ENCODE measurements at regions not wholly inside any gene's neighbourhood (a gene's known extent, or its start where the extent isn't known, plus 50 kb on each side); places are given as distances from the start of the nearest gene placed in this dataset.

DNA sequence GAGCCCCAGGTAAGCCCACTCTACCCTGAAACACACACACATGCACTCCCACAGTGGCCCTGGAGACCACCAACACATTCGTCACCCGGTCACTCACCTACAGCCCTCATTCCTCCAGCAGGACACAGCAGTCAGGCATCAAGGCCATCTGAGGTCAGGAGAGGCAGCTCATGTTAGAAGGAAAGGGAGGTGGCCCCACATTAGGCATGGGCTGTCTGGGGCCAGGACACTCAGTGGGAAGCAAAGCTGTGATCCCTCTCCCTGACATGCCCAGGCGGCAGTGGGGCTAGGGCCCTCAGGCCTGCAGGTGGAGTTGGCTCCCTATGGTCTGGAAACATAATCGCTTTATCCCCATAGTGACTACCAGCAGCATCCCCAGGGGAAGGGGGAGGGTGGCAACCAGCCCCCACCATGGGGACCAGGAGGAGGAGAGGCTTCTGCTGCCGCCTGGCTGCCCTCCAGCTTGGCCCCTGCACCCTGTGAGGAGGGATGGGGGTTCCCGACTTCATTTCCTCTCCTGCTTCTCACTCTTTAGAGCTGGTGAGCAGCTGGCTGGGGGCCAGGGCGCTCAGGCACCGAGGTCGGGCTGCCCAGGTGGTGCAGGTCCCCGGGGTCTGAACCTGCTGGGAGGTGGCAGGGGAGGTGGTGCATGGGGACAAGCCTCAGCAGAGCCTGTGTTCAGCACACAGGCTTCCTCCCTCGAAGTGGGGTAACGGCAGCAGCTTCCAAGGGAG lies 76.6 kb upstream of the CST7 start:
- Histone ChIP-seq H3K36me3 (ENCODE audit: control insufficient read depth, insufficient read depth, low read length) (no peaks in the 10 kb centered on the region), H3K27me3 (ENCODE audit: control insufficient read depth, insufficient read depth, low read length) (no peaks in the 10 kb centered on the region), H3K4me1 (ENCODE audit: control insufficient read depth, insufficient read depth, low read length) (no peaks in the 10 kb centered on the region), H3K27ac (ENCODE audit: low read length) (no peak overlapping the region), H3K9me3 (ENCODE audit: control insufficient read depth, insufficient read depth, low read depth, low read length) (no peaks in the 10 kb centered on the region), H3K4me3 (ENCODE audit: low read depth in 2 of 2, low read length in 2 of 2) (no peak overlapping the region)
- in situ Hi-C loops (cut with HindIII; ENCODE audit: low pct_unique_long_range_greater_than_20kb, low sequenced_read_pairs) (no loop called here), intact Hi-C loops (cut with micrococcal nuclease; ENCODE audit: unreplicated experiment) (no loop called here)
- DNase-seq (ENCODE audit: low read depth, low spot score) (no peak), ATAC-seq (0 out of 2 replicates have a peak, but pooled peaks have one; percentile 30)
- ChIA-PET POLR2A (no interaction called here), CTCF (no interaction called here)
- TF ChIP-seq, protein P1, sequence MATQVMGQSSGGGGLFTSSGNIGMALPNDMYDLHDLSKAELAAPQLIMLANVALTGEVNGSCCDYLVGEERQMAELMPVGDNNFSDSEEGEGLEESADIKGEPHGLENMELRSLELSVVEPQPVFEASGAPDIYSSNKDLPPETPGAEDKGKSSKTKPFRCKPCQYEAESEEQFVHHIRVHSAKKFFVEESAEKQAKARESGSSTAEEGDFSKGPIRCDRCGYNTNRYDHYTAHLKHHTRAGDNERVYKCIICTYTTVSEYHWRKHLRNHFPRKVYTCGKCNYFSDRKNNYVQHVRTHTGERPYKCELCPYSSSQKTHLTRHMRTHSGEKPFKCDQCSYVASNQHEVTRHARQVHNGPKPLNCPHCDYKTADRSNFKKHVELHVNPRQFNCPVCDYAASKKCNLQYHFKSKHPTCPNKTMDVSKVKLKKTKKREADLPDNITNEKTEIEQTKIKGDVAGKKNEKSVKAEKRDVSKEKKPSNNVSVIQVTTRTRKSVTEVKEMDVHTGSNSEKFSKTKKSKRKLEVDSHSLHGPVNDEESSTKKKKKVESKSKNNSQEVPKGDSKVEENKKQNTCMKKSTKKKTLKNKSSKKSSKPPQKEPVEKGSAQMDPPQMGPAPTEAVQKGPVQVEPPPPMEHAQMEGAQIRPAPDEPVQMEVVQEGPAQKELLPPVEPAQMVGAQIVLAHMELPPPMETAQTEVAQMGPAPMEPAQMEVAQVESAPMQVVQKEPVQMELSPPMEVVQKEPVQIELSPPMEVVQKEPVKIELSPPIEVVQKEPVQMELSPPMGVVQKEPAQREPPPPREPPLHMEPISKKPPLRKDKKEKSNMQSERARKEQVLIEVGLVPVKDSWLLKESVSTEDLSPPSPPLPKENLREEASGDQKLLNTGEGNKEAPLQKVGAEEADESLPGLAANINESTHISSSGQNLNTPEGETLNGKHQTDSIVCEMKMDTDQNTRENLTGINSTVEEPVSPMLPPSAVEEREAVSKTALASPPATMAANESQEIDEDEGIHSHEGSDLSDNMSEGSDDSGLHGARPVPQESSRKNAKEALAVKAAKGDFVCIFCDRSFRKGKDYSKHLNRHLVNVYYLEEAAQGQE (IDR thresholded peaks at IDR 0.05; ENCODE audit: insufficient read depth in 1 of 2, low read depth in 2 of 2, low read length in 1 of 2): no peak
- TF ChIP-seq CTCF (IDR thresholded peaks at IDR 0.05) (no peak), TCF7L2 (IDR thresholded peaks at IDR 0.05; ENCODE audit: low read depth, low read length) (no peak), SIN3A (IDR thresholded peaks at IDR 0.05; ENCODE audit: borderline replicate concordance, insufficient read depth, low read depth, low read length) (no peak), POLR2AphosphoS5 (IDR thresholded peaks at IDR 0.05; ENCODE audit: low read depth, low read length) (no peak)
- no TSS peak for BruUV-seq (replicated peaks)

DNA sequence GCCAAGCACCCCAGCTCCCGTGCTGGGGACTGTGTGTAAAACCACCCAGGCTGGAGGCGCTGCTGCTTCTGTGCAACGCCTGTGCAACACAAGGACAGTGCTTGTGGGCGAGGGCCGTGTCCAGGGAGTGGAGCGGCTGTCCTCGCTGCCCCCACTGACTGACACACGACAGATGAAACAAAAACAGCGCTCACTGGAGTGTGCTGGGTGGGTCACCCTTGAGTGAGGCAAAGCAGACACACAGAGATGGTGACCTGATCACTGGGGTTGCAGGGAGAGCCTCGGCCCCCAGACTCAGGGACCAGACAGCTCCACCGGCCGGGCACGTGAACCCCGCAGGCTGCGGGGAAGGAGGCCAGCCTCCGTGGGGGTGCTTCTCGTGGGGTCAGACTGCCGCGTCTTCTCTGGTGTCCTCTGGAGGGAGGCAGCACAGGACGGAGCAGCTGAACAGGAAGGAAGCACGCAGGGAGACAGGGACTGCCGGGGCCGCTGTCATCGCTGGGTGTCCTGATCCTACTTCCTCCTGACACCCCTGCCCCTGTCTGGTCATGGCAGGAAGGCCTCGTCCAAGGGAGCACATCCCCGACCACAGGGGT lies 75.9 kb upstream of the CST7 start:
- in situ Hi-C loops (cut with HindIII; ENCODE audit: low pct_unique_long_range_greater_than_20kb, low sequenced_read_pairs) (no loop called here), intact Hi-C loops (cut with micrococcal nuclease; ENCODE audit: unreplicated experiment) (no loop called here)
- Histone ChIP-seq H3K36me3 (ENCODE audit: control insufficient read depth, insufficient read depth, low read length) (no peaks in the 10 kb centered on the region), H3K4me1 (ENCODE audit: control insufficient read depth, insufficient read depth, low read length) (no peaks in the 10 kb centered on the region), H3K9me3 (ENCODE audit: control insufficient read depth, insufficient read depth, low read depth, low read length) (no peaks in the 10 kb centered on the region), H3K4me3 (ENCODE audit: low read depth in 2 of 2, low read length in 2 of 2) (no peak overlapping the region), H3K27ac (ENCODE audit: low read length) (no peak overlapping the region), H3K27me3 (ENCODE audit: control insufficient read depth, insufficient read depth, low read length) (no peaks in the 10 kb centered on the region)
- BruUV-seq (replicated peaks): no TSS peak
- CTCF ChIA-PET: interaction anchor here (0.6 kb wide), 1 partner anchor 421 kb away, joined by 4 read pairs; no protein-coding TSS in a partner anchor
- ATAC-seq: no peak
- no peak for DNase-seq (ENCODE audit: low read depth, low spot score)
- POLR2A ChIA-PET: no interaction called here
- TF ChIP-seq POLR2AphosphoS5 (IDR thresholded peaks at IDR 0.05; ENCODE audit: low read depth, low read length): no peak
- TF ChIP-seq CTCF (IDR thresholded peaks at IDR 0.05): no peak
- TF ChIP-seq TCF7L2 (IDR thresholded peaks at IDR 0.05; ENCODE audit: low read depth, low read length): no peak
- TF ChIP-seq, protein P1 (IDR thresholded peaks at IDR 0.05; ENCODE audit: insufficient read depth in 1 of 2, low read depth in 2 of 2, low read length in 1 of 2): no peak
- TF ChIP-seq SIN3A (IDR thresholded peaks at IDR 0.05; ENCODE audit: borderline replicate concordance, insufficient read depth, low read depth, low read length): no peak
